OCI-LY7 (cell line): ENCODE measurements at regions not wholly inside any gene's neighbourhood (a gene's known extent, or its start where the extent isn't known, plus 50 kb on each side); places are given as distances from the start of the nearest gene placed in this dataset.

ENCODE experiments used
- EZH2phosphoT487 ChIP-seq: fragments of 200-600 bp; sonication (generic); IDR thresholded peaks from 2 replicates; pipeline ENCODE4 v1.6.1; 2018; ENCODE audit warnings: low read depth, borderline replicate concordance, mild to moderate bottlenecking, mixed run types, antibody characterized with exemption, low read length, moderate library complexity, mixed read lengths
- TF ChIP-seq, protein P1 (sequence below): fragments of 200-600 bp; sonication (generic); conservative IDR thresholded peaks from 2 replicates; pipeline ENCODE4 v1.5.1; 2014; ENCODE audit warnings: mild to moderate bottlenecking, antibody characterized with exemption, low read length, moderate library complexity, mixed read lengths

DNA sequence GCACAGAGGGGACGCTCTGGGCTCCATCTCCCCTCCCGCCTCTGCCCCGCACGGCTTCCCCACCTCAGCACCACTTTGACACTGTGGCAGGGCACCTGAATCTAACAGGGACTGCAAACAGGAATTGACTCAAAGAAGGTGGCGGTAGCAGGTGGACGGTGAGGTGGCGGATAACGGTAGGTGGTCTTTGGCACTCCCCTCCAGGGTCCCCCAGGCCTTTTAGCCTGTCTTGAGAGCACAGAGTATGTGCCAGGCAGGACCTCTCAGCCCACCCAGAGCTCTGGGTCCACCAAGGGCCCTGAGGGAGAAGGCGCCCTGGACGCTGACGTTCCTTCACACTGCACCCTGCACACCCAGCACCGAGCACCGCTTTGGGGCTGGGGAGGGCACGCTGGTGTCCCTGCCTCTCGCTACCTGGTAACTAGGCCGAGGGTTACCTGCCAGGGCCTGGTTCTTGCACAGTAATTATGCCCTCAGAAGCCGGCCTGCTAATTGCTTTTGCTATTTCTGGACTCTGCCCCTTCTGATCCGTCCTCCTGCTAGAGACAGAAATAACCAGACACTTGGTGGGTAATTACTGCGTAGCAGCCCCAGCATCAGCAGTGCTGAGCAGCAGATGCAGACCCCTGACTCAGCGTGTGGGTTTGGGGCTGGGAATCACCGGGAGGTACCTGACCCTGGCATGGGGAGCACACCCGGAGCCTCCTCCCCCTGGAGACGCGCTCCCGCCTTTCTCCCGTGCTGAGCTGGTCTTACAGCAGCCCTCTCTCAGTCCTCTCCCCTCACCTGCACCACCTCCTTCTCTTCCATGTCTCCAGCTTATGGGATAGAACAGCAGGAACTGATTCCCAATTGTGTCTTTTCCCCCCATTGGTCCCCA, 103.3 kb upstream of the B3GAT1 start:
- TF ChIP-seq, protein P1, sequence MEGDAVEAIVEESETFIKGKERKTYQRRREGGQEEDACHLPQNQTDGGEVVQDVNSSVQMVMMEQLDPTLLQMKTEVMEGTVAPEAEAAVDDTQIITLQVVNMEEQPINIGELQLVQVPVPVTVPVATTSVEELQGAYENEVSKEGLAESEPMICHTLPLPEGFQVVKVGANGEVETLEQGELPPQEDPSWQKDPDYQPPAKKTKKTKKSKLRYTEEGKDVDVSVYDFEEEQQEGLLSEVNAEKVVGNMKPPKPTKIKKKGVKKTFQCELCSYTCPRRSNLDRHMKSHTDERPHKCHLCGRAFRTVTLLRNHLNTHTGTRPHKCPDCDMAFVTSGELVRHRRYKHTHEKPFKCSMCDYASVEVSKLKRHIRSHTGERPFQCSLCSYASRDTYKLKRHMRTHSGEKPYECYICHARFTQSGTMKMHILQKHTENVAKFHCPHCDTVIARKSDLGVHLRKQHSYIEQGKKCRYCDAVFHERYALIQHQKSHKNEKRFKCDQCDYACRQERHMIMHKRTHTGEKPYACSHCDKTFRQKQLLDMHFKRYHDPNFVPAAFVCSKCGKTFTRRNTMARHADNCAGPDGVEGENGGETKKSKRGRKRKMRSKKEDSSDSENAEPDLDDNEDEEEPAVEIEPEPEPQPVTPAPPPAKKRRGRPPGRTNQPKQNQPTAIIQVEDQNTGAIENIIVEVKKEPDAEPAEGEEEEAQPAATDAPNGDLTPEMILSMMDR, result no peak
- no peak for TF ChIP-seq EZH2phosphoT487
